ENCODE measurements at regions not wholly inside any gene's neighbourhood (a gene's known extent, or its start where the extent isn't known, plus 50 kb on each side); places are given as distances from the start of the nearest gene placed in this dataset.

DNA sequence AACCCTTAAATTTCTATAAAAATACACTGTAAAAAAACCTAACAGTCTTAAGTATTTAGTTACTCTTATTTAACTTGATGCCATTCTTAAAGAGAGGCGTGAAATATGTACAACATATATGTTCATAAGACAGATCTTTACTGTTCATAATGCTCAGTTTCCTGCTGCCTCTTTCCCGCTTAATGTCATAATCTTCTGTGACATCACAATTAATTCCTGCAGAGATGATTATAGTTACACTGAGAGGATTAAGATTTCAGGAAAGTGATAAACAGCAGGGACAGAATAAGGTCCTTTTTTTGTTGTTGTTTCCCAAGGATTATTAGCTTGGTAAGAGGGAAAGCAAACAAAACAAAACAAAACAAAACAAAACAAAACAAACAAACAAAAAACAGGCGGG is 801.4 kb downstream of the FLRT2 start:
- WGBS, result 61% methylated on average over 3 of the region's 3 CpGs
- no peak for DNase-seq (ENCODE audit: low spot score)
- Histone ChIP-seq H3K4me1 (ENCODE audit: control insufficient read depth in 4 of 4, insufficient read depth in 4 of 4, low read length in 3 of 4) (no peaks in the 10 kb centered on the region), H3K27ac (ENCODE audit: low read depth in 1 of 2, low read length in 2 of 2) (no peak overlapping the region), H3K9me3 (ENCODE audit: control insufficient read depth in 4 of 4, low read length in 3 of 4) (no peaks in the 10 kb centered on the region), H3K27me3 (ENCODE audit: control insufficient read depth in 4 of 4, insufficient read depth in 4 of 4, low read length in 3 of 4) (no peaks in the 10 kb centered on the region), H3K9ac (ENCODE audit: low read depth in 1 of 2, low read length in 2 of 2) (no peak overlapping the region), H3K36me3 (ENCODE audit: control insufficient read depth in 4 of 4, insufficient read depth in 3 of 4, low read depth in 1 of 4, low read length in 3 of 4) (no peaks in the 10 kb centered on the region), H3K4me3 (ENCODE audit: low read depth in 1 of 3, low read length in 3 of 3) (no peak overlapping the region)
- TF ChIP-seq, protein P1, sequence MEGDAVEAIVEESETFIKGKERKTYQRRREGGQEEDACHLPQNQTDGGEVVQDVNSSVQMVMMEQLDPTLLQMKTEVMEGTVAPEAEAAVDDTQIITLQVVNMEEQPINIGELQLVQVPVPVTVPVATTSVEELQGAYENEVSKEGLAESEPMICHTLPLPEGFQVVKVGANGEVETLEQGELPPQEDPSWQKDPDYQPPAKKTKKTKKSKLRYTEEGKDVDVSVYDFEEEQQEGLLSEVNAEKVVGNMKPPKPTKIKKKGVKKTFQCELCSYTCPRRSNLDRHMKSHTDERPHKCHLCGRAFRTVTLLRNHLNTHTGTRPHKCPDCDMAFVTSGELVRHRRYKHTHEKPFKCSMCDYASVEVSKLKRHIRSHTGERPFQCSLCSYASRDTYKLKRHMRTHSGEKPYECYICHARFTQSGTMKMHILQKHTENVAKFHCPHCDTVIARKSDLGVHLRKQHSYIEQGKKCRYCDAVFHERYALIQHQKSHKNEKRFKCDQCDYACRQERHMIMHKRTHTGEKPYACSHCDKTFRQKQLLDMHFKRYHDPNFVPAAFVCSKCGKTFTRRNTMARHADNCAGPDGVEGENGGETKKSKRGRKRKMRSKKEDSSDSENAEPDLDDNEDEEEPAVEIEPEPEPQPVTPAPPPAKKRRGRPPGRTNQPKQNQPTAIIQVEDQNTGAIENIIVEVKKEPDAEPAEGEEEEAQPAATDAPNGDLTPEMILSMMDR (IDR thresholded peaks at IDR 0.05; ENCODE audit: low read depth, low read length, missing input control), result no peak
- TF ChIP-seq, protein P2, sequence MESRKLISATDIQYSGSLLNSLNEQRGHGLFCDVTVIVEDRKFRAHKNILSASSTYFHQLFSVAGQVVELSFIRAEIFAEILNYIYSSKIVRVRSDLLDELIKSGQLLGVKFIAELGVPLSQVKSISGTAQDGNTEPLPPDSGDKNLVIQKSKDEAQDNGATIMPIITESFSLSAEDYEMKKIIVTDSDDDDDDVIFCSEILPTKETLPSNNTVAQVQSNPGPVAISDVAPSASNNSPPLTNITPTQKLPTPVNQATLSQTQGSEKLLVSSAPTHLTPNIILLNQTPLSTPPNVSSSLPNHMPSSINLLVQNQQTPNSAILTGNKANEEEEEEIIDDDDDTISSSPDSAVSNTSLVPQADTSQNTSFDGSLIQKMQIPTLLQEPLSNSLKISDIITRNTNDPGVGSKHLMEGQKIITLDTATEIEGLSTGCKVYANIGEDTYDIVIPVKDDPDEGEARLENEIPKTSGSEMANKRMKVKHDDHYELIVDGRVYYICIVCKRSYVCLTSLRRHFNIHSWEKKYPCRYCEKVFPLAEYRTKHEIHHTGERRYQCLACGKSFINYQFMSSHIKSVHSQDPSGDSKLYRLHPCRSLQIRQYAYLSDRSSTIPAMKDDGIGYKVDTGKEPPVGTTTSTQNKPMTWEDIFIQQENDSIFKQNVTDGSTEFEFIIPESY (IDR thresholded peaks at IDR 0.05), result no peak
- TF ChIP-seq YY1 (IDR thresholded peaks at IDR 0.05) (no peak), JUND (IDR thresholded peaks at IDR 0.05) (no peak), HNF4G (IDR thresholded peaks at IDR 0.05) (no peak), SP1 (IDR thresholded peaks at IDR 0.05) (no peak), NR2F2 (IDR thresholded peaks at IDR 0.05) (no peak), TAF1 (conservative IDR thresholded peaks at IDR 0.05) (no peak), EGR1 (IDR thresholded peaks at IDR 0.05; ENCODE audit: low read depth in 2 of 2) (no peak), RXRA (IDR thresholded peaks at IDR 0.05) (no peak)
- TF ChIP-seq, protein P3, sequence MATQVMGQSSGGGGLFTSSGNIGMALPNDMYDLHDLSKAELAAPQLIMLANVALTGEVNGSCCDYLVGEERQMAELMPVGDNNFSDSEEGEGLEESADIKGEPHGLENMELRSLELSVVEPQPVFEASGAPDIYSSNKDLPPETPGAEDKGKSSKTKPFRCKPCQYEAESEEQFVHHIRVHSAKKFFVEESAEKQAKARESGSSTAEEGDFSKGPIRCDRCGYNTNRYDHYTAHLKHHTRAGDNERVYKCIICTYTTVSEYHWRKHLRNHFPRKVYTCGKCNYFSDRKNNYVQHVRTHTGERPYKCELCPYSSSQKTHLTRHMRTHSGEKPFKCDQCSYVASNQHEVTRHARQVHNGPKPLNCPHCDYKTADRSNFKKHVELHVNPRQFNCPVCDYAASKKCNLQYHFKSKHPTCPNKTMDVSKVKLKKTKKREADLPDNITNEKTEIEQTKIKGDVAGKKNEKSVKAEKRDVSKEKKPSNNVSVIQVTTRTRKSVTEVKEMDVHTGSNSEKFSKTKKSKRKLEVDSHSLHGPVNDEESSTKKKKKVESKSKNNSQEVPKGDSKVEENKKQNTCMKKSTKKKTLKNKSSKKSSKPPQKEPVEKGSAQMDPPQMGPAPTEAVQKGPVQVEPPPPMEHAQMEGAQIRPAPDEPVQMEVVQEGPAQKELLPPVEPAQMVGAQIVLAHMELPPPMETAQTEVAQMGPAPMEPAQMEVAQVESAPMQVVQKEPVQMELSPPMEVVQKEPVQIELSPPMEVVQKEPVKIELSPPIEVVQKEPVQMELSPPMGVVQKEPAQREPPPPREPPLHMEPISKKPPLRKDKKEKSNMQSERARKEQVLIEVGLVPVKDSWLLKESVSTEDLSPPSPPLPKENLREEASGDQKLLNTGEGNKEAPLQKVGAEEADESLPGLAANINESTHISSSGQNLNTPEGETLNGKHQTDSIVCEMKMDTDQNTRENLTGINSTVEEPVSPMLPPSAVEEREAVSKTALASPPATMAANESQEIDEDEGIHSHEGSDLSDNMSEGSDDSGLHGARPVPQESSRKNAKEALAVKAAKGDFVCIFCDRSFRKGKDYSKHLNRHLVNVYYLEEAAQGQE (IDR thresholded peaks at IDR 0.05), result no peak

DNA sequence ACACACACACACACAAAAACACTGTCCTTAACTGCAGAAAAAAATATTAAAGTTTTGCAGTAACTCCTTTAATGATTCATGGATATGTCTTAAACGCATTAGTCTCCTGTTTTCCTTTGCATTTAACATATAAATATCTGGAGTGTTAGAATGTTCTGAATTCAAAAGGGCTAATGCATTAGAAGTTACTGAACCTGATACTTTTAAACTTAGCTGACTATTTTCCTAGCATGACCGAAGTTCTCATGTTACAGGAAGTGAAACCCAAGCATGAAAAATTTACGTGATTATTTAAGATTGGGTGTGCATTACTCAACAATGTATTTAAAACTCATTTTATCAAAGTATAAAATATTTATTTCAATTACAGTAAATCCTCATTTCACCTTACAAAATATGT is 791.2 kb downstream of the FLRT2 start:
- no peak overlapping the region for H3K9ac ChIP-seq (ENCODE audit: low read depth in 1 of 2, low read length in 2 of 2)
- DNase-seq (ENCODE audit: low spot score), result no peak
- TF ChIP-seq RXRA (IDR thresholded peaks at IDR 0.05), result no peak
- TF ChIP-seq, protein P1 (IDR thresholded peaks at IDR 0.05; ENCODE audit: low read depth, low read length, missing input control), result no peak
- no peak for TF ChIP-seq FOXA1 (IDR thresholded peaks at IDR 0.05)
- TF ChIP-seq HNF4G (IDR thresholded peaks at IDR 0.05), result no peak
- TF ChIP-seq GABPA (IDR thresholded peaks at IDR 0.05 in 1 of 2, conservative IDR thresholded peaks at IDR 0.05 in 1 of 2), result no peak
- TF ChIP-seq HNF4A (conservative IDR thresholded peaks at IDR 0.05), result no peak
- TF ChIP-seq, protein P4, sequence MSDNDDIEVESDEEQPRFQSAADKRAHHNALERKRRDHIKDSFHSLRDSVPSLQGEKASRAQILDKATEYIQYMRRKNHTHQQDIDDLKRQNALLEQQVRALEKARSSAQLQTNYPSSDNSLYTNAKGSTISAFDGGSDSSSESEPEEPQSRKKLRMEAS (IDR thresholded peaks at IDR 0.05), result no peak
- TF ChIP-seq JUND (IDR thresholded peaks at IDR 0.05), result no peak
- no peak for TF ChIP-seq FOXA2 (IDR thresholded peaks at IDR 0.05)
- no peak for TF ChIP-seq EGR1 (IDR thresholded peaks at IDR 0.05; ENCODE audit: low read depth in 2 of 2)
- TF ChIP-seq SP1 (IDR thresholded peaks at IDR 0.05), result no peak
- TF ChIP-seq YY1 (IDR thresholded peaks at IDR 0.05), result no peak
- TF ChIP-seq, protein P5, sequence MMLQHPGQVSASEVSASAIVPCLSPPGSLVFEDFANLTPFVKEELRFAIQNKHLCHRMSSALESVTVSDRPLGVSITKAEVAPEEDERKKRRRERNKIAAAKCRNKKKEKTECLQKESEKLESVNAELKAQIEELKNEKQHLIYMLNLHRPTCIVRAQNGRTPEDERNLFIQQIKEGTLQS (IDR thresholded peaks at IDR 0.05), result no peak
- TF ChIP-seq TAF1 (conservative IDR thresholded peaks at IDR 0.05), result no peak
- no peak for TF ChIP-seq NR2F2 (IDR thresholded peaks at IDR 0.05)
- TF ChIP-seq, protein P3 (IDR thresholded peaks at IDR 0.05), result no peak
- no peak for TF ChIP-seq RAD21 (IDR thresholded peaks at IDR 0.05)
- H3K4me1 ChIP-seq (ENCODE audit: control insufficient read depth in 4 of 4, insufficient read depth in 4 of 4, low read length in 3 of 4), result no peaks in the 10 kb centered on the region
- no peak overlapping the region for H3K4me3 ChIP-seq (ENCODE audit: low read depth in 1 of 3, low read length in 3 of 3)
- no peak overlapping the region for H3K27ac ChIP-seq (ENCODE audit: low read depth in 1 of 2, low read length in 2 of 2)
- H3K27me3 ChIP-seq (ENCODE audit: control insufficient read depth in 4 of 4, insufficient read depth in 4 of 4, low read length in 3 of 4), result no peaks in the 10 kb centered on the region
- no peaks in the 10 kb centered on the region for H3K36me3 ChIP-seq (ENCODE audit: control insufficient read depth in 4 of 4, insufficient read depth in 3 of 4, low read depth in 1 of 4, low read length in 3 of 4)
- WGBS, result 72% methylated on average over 3 of the region's 3 CpGs
- H3K9me3 ChIP-seq (ENCODE audit: control insufficient read depth in 4 of 4, low read length in 3 of 4), result no peaks in the 10 kb centered on the region
